Breast epithelium (tissue), 4 donors: ENCODE measurements at regions not wholly inside any gene's neighbourhood (a gene's known extent, or its start where the extent isn't known, plus 50 kb on each side); places are given as distances from the start of the nearest gene placed in this dataset.

Experiments used
- DNase-seq, 2 donors: peaks; one replicate each; pipeline ENCODE4 v3.0.0-alpha.2; 2019; ENCODE audit warnings: low spot score in 2 of 2
- H3K27ac ChIP-seq, 2 donors: fragments of 200-600 bp; sonication (generic) in 1 of 2; one replicate each; pipeline ENCODE4 v1.5.1; 2016 to 2019; ENCODE audit warnings: mild to moderate bottlenecking in 1 of 2
- H3K27me3 ChIP-seq, 2 donors: fragments of 200-600 bp; sonication (generic) in 1 of 2; one replicate each; pipeline versions ENCODE4 v1.5.1 to v1.6.0; 2017 to 2019; ENCODE audit warnings: control low read depth in 1 of 2, mild to moderate bottlenecking in 1 of 2
- H3K36me3 ChIP-seq: fragments of 200-600 bp; one replicate; pipeline ENCODE4 v1.5.1; 2019
- H3K4me1 ChIP-seq, 2 donors: fragments of 200-600 bp; sonication (generic); one replicate each; pipeline ENCODE4 v1.5.1; 2016 to 2019; ENCODE audit warnings: control low read depth in 1 of 2
- H3K4me3 ChIP-seq, 3 donors: fragments of 200-600 bp; sonication (generic); 1 replicate in 2 of 3; 2 replicates in 1 of 3; pipeline ENCODE4 v1.5.1; 2016 to 2019; ENCODE audit warnings: mild to moderate bottlenecking in 3 of 3, moderate library complexity in 2 of 3
- H3K9me3 ChIP-seq, 2 donors: fragments of 200-600 bp; sonication (generic) in 1 of 2; one replicate each; pipeline ENCODE4 v1.5.1; 2016 to 2019; ENCODE audit warnings: control low read depth in 1 of 2
- CTCF ChIP-seq, 3 donors: fragments of 450-650 bp; IDR thresholded peaks; one replicate each; pipeline ENCODE4 v1.5.1; 2016 to 2017; ENCODE audit warnings: antibody characterized with exemption in 3 of 3, mild to moderate bottlenecking in 3 of 3, moderate library complexity in 3 of 3
- POLR2A ChIP-seq: fragments of 450-650 bp; IDR thresholded peaks from one replicate; pipeline ENCODE4 v1.6.1; 2016; ENCODE audit warnings: antibody characterized with exemption, mild to moderate bottlenecking, moderate library complexity
- POLR2AphosphoS5 ChIP-seq, 3 donors: sonication (generic); formaldehyde crosslinking; IDR thresholded peaks; one replicate each; pipeline ENCODE4 v1.6.1; 2017; ENCODE audit warnings: antibody characterized with exemption in 3 of 3
- intact Hi-C: fragments of 100-400 bp; cut with DNase I; formaldehyde crosslinking; loops from one replicate; pipeline ENCODE4 v1.15.1; 2023; ENCODE audit warnings: low total_unique reads

GRCh38 chr13:80688593-80688992 is 347.7 kb upstream of the SPRY2 start:
- Histone ChIP-seq H3K36me3 (peaks cover 3% of the 10 kb centered on the region), H3K27ac (no peak overlapping the region), H3K4me1 (no peaks in the 10 kb centered on the region), H3K4me3 (no peak overlapping the region), H3K9me3 (peaks cover 6 to 11% of the 10 kb centered on the region in 2 donors), H3K27me3 (no peaks in the 10 kb centered on the region)
- no peak for DNase-seq
- intact Hi-C loops = no loop called here
- TF ChIP-seq POLR2AphosphoS5 (IDR thresholded peaks at IDR 0.05) (no peak), CTCF (IDR thresholded peaks at IDR 0.05) (no peak), POLR2A (no peak)

- TF ChIP-seq CTCF (IDR thresholded peaks at IDR 0.05) (no peak), POLR2AphosphoS5 (IDR thresholded peaks at IDR 0.05) (no peak), POLR2A (no peak)
- intact Hi-C loops = no loop called here
- H3K36me3 ChIP-seq = peaks cover 3% of the 10 kb centered on the region
These were observed 345.0 kb upstream of the SPRY2 start for GRCh38 chr13:80685942-80686341.

GRCh38 chr13:80684217-80684991 is 343.5 kb upstream of the SPRY2 start:
- Histone ChIP-seq H3K9me3 (no peaks in the 10 kb centered on the region), H3K4me1 (no peaks in the 10 kb centered on the region), H3K36me3 (peaks cover 3% of the 10 kb centered on the region), H3K27me3 (no peaks in the 10 kb centered on the region), H3K27ac (no peak overlapping the region), H3K4me3 (no peak overlapping the region)
- intact Hi-C loops = no loop called here
- no peak for DNase-seq
- TF ChIP-seq POLR2A (no peak), POLR2AphosphoS5 (IDR thresholded peaks at IDR 0.05) (no peak), CTCF (IDR thresholded peaks at IDR 0.05) (no peak)

More at GRCh38 chr13:80685942-80686341, 345.0 kb upstream of the SPRY2 start:
- peaks cover 3 to 6% of the 10 kb centered on the region in 2 donors for H3K9me3 ChIP-seq
- H3K4me1 ChIP-seq = no peaks in the 10 kb centered on the region
- no peak overlapping the region for H3K4me3 ChIP-seq
- no peak overlapping the region for H3K27ac ChIP-seq
- H3K27me3 ChIP-seq = no peaks in the 10 kb centered on the region
- DNase-seq = no peak

- peaks cover 9 to 10% of the 10 kb centered on the region in 2 donors for H3K9me3 ChIP-seq
- no peak overlapping the region for H3K27ac ChIP-seq
These were observed 339.9 kb upstream of the SPRY2 start for GRCh38 chr13:80680786-80681366.

More at GRCh38 chr13:80680786-80681366, 339.9 kb upstream of the SPRY2 start:
- no peak overlapping the region for H3K4me3 ChIP-seq
- peaks cover 3% of the 10 kb centered on the region for H3K36me3 ChIP-seq
- TF ChIP-seq POLR2A (no peak), POLR2AphosphoS5 (IDR thresholded peaks at IDR 0.05) (no peak), CTCF (IDR thresholded peaks at IDR 0.05) (no peak)
- no peak for DNase-seq
- intact Hi-C loops = no loop called here
- H3K4me1 ChIP-seq = no peaks in the 10 kb centered on the region
- no peaks in the 10 kb centered on the region for H3K27me3 ChIP-seq
